CD14-positive monocyte (primary cell): ENCODE measurements at regions not wholly inside any gene's neighbourhood (a gene's known extent, or its start where the extent isn't known, plus 50 kb on each side); places are given as distances from the start of the nearest gene placed in this dataset.

ENCODE experiments used
- DNase-seq, 3 donors: peaks; one replicate each; pipeline ENCODE4 v3.0.0-alpha.2; 2011 to 2022
- H2AFZ ChIP-seq: 2 replicates; pipeline ENCODE4 v1.6.0; 2012; ENCODE audit warnings: mild to moderate bottlenecking, low read depth, low read length, inconsistent platforms; ENCODE audit not compliant: insufficient read depth, poor library complexity, severe bottlenecking
- H3K27ac ChIP-seq, 2 donors: 1 replicate in 1 of 2; 2 replicates in 1 of 2; pipeline ENCODE4 v1.5.1; 2012 to 2013; ENCODE audit warnings: low read length in 2 of 2, control low read depth in 1 of 2, inconsistent platforms in 1 of 2, low read depth in 1 of 2, mild to moderate bottlenecking in 1 of 2
- H3K27me3 ChIP-seq, 2 donors: one replicate each; pipeline versions ENCODE4 v1.6.0 to v1.6.1; 2011 to 2013; ENCODE audit warnings: low read length in 2 of 2; ENCODE audit not compliant: control insufficient read depth in 2 of 2, insufficient read depth in 2 of 2
- H3K36me3 ChIP-seq, 2 donors: replicated peaks in 1 of 2; 1 replicate in 1 of 2; 2 replicates in 1 of 2; pipeline versions ENCODE4 v1.5.1 to v1.6.1; 2012 to 2013; ENCODE audit warnings: low read length in 2 of 2, control low read depth in 1 of 2, inconsistent platforms in 1 of 2, mild to moderate bottlenecking in 1 of 2; ENCODE audit not compliant: insufficient read depth in 2 of 2, control insufficient read depth in 1 of 2
- H3K4me1 ChIP-seq, 2 donors: 1 replicate in 1 of 2; 2 replicates in 1 of 2; pipeline versions ENCODE4 v1.5.1 to v1.6.1; 2012 to 2013; ENCODE audit warnings: low read length in 2 of 2, control low read depth in 1 of 2, inconsistent platforms in 1 of 2, mild to moderate bottlenecking in 1 of 2, moderate library complexity in 1 of 2; ENCODE audit not compliant: insufficient read depth in 2 of 2, control insufficient read depth in 1 of 2
- H3K4me2 ChIP-seq: replicated peaks from 2 replicates; pipeline ENCODE3; 2012; ENCODE audit warnings: low read length, moderate library complexity, mild to moderate bottlenecking; ENCODE audit not compliant: poor library complexity, severe bottlenecking; ENCODE audit errors: extremely low read depth
- H3K4me3 ChIP-seq, 3 experiments: fragments of 200-600 bp in 1 of 3; sonication (generic) in 1 of 3; replicated peaks in 1 of 3; 1 replicate in 2 of 3; 2 replicates in 1 of 3; pipeline ENCODE4 v1.5.1; 2011 to 2013; ENCODE audit warnings: low read length in 3 of 3, mild to moderate bottlenecking in 3 of 3, control low read depth in 2 of 3, low read depth in 2 of 3, inconsistent platforms in 1 of 3, moderate library complexity in 1 of 3
- H3K79me2 ChIP-seq: 2 replicates; pipeline ENCODE4 v1.6.0; 2012; ENCODE audit warnings: mild to moderate bottlenecking, control low read depth, inconsistent platforms, low read length, moderate library complexity; ENCODE audit not compliant: insufficient read depth
- H3K9ac ChIP-seq: 2 replicates; pipeline ENCODE4 v1.6.0; 2017; ENCODE audit warnings: low read length, mild to moderate bottlenecking; ENCODE audit not compliant: insufficient read depth, poor library complexity, severe bottlenecking
- H3K9me3 ChIP-seq, 2 donors: replicated peaks in 1 of 2; 1 replicate in 1 of 2; 2 replicates in 1 of 2; pipeline versions ENCODE4 v1.5.1 to v1.6.1; 2012 to 2013; ENCODE audit warnings: low read length in 2 of 2, control low read depth in 1 of 2; ENCODE audit not compliant: control insufficient read depth in 1 of 2, insufficient read depth in 1 of 2
- H4K20me1 ChIP-seq: 2 replicates; pipeline ENCODE4 v1.6.0; 2012; ENCODE audit warnings: mild to moderate bottlenecking, low read length, control low read depth, moderate library complexity; ENCODE audit not compliant: insufficient read depth
- H3K27ac Mint-ChIP-seq, 7 donors: one replicate each; pipeline ENCODE4 v1.8.0; 2020; ENCODE audit warnings: mild to moderate bottlenecking in 7 of 7, mixed read lengths in 7 of 7, moderate library complexity in 6 of 7, inconsistent platforms in 2 of 7
- H3K27me3 Mint-ChIP-seq, 3 donors: one replicate each; pipeline ENCODE4 v1.8.0; 2021 to 2022; ENCODE audit warnings: low read depth in 3 of 3, mild to moderate bottlenecking in 3 of 3, mixed read lengths in 3 of 3, moderate library complexity in 3 of 3, inconsistent platforms in 1 of 3
- H3K36me3 Mint-ChIP-seq, 2 donors: one replicate each; pipeline ENCODE4 v1.8.0; 2020; ENCODE audit warnings: mixed read lengths in 2 of 2, inconsistent platforms in 1 of 2, mild to moderate bottlenecking in 1 of 2
- H3K4me1 Mint-ChIP-seq: one replicate; pipeline ENCODE4 v1.8.0; 2020; ENCODE audit warnings: mild to moderate bottlenecking, mixed read lengths
- H3K4me3 Mint-ChIP-seq, 2 donors: one replicate each; pipeline ENCODE4 v1.8.0; 2020; ENCODE audit warnings: mild to moderate bottlenecking in 2 of 2, mixed read lengths in 2 of 2, moderate library complexity in 1 of 2
- H3K9me3 Mint-ChIP-seq, 7 donors: one replicate each; pipeline ENCODE4 v1.8.0; 2020 to 2022; ENCODE audit warnings: mixed read lengths in 7 of 7, mild to moderate bottlenecking in 6 of 7, moderate library complexity in 6 of 7, inconsistent platforms in 2 of 7
- CTCF ChIP-seq: fragments of 200-600 bp; IDR thresholded peaks from one replicate; pipeline ENCODE4 v1.8.0; 2022; ENCODE audit warnings: antibody characterized with exemption, mild to moderate bottlenecking
- WGBS: methylation state at CpG from one replicate; pipeline ENCODE4 v1.1.5; 2013; ENCODE audit warnings: missing lambda C conversion rate; ENCODE audit not compliant: insufficient coverage; 5-methylcytosine and 5-hydroxymethylcytosine counted together
- intact Hi-C, 2 donors: fragments of 100-400 bp; cut with micrococcal nuclease; formaldehyde crosslinking; loops; one replicate each; pipeline versions ENCODE4 v1.15.0 to v1.15.1; 2023

- Mint-ChIP-seq H3K36me3 (no peaks in the 10 kb centered on the region), H3K27me3 (no peaks in the 10 kb centered on the region), H3K9me3 (peaks cover 0 to 7% (median 3%) of the 10 kb centered on the region in 7 donors), H3K27ac (no peak overlapping the region), H3K4me1 (no peaks in the 10 kb centered on the region), H3K4me3 (no peak overlapping the region)
- H3K27ac ChIP-seq = no peak overlapping the region
- H3K79me2 ChIP-seq = no peaks in the 10 kb centered on the region
- H3K4me1 ChIP-seq = no peaks in the 10 kb centered on the region
- no peaks in the 10 kb centered on the region for H3K27me3 ChIP-seq
- TF ChIP-seq CTCF = no peak
- H4K20me1 ChIP-seq = no peaks in the 10 kb centered on the region
- no peaks in the 10 kb centered on the region for H3K36me3 ChIP-seq
- no peak overlapping the region for H2AFZ ChIP-seq
- H3K9ac ChIP-seq = no peak overlapping the region
- DNase-seq = no peak
- no peak overlapping the region for H3K4me2 ChIP-seq
- no CpG with 5 or more reads among the region's 3 CpGs for WGBS
- intact Hi-C loops = no loop called here
- peaks cover 0 to 5% of the 10 kb centered on the region in 2 donors for H3K9me3 ChIP-seq
- H3K4me3 ChIP-seq = no peak overlapping the region
These were observed 656.2 kb upstream of the CHAC2 start for GRCh38 chr2:53111406-53111805.

DNA sequence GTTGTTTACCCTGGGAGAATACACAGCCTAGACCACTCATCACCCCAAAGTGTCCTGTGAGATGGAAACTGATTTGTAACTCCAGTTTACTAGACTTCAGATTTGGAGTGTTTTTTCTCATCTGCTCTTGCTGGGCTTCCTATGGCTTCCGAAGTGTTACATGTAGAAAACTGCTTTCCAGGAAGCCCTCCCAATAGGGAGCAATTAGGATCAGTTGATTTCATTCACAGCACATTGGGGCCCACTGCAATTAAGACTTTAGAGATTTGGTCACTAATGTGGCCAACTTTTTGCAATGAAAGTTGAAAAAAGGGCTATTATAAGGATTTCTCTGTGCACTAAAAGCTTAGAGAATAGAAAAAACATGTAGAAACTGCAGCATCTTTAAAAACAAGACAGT lies 656.6 kb upstream of the CHAC2 start:
- no peaks in the 10 kb centered on the region for H3K27me3 ChIP-seq

More for the DNA sequence above, 656.6 kb upstream of the CHAC2 start:
- H3K27ac ChIP-seq = no peak overlapping the region
- no peaks in the 10 kb centered on the region for H4K20me1 ChIP-seq
- H3K9me3 ChIP-seq = peaks cover 0 to 5% of the 10 kb centered on the region in 2 donors
- no peaks in the 10 kb centered on the region for H3K4me1 ChIP-seq
- TF ChIP-seq CTCF = no peak
- H3K9ac ChIP-seq = no peak overlapping the region
- H3K27me3 Mint-ChIP-seq = no peaks in the 10 kb centered on the region
- H3K4me2 ChIP-seq = no peak overlapping the region
- intact Hi-C loops = no loop called here
- no peak overlapping the region for H3K4me3 ChIP-seq
- H2AFZ ChIP-seq = no peak overlapping the region
- no CpG with 5 or more reads among the region's 1 CpG for WGBS
- DNase-seq = no peak
- H3K79me2 ChIP-seq = no peaks in the 10 kb centered on the region
- H3K4me1 Mint-ChIP-seq = no peaks in the 10 kb centered on the region
- H3K27ac Mint-ChIP-seq = no peak overlapping the region
- H3K4me3 Mint-ChIP-seq = no peak overlapping the region
- H3K36me3 Mint-ChIP-seq = no peaks in the 10 kb centered on the region
- peaks cover 0 to 7% (median 3%) of the 10 kb centered on the region in 7 donors for H3K9me3 Mint-ChIP-seq
- H3K36me3 ChIP-seq = no peaks in the 10 kb centered on the region
